Medulla oblongata (tissue), 1 donor: ENCODE measurements at regions not wholly inside any gene's neighbourhood (a gene's known extent, or its start where the extent isn't known, plus 50 kb on each side); places are given as distances from the start of the nearest gene placed in this dataset.
"Not testable (repeated sequence)": the region's sequence is repeated elsewhere in the genome, so short reads cannot be mapped to it uniquely, and the experiment has no call there.

ENCODE experiments used
- DNase-seq: peaks from one replicate; pipeline ENCODE4 v3.0.0-alpha.2; 2015; ENCODE audit errors: extremely low spot score

DNA sequence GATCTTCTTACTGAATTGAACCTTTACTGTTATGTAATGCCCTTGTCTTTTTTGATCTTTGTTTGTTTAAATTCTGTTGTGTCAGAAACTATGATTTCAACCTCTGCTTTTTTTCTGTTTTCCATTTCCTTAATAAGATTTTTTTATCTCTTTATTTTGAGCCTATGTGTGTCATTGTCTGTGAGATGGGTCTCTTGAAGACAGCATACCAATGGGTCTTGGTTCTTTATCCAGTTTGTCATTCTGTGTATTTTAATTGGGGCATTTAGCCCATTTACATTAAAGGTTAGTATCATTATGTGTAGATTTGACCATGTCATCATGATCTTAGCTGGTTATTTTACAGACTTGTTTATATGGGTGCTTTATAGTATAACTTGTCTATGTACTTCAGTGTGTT lies 1803.3 kb downstream of the SLITRK5 start:
- no peak for DNase-seq

GRCh38 chr13:89486065-89486464 lies 1814.9 kb downstream of the SLITRK5 start:
- DNase-seq = no peak

DNA sequence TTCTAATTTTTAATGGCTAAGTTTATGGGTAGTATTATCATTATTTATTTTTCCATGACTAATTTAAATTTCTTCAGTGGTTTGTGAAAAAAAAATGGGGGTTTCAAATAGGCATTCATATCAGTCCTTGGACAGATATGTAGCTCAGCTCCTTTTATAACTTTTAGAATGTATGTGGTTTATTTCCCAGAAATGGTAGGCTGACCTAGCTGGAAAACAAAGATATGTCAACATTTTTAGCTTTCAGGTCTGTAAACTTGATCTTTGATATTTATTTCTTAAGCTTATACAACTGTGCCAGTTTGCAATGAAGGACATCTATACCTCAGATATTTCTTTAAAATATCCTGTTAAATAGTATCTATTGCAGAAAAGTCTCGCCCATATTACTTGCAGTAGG lies 1815.5 kb downstream of the SLITRK5 start:
- no peak for DNase-seq

- no peak for DNase-seq
Observed at GRCh38 chr13:89490661-89491060, 1819.5 kb downstream of the SLITRK5 start.

GRCh38 chr13:89496478-89496877 lies 1825.3 kb downstream of the SLITRK5 start:
- DNase-seq = no peak

- DNase-seq = no peak
Observed at GRCh38 chr13:89497658-89498057, 1826.5 kb downstream of the SLITRK5 start.

DNA sequence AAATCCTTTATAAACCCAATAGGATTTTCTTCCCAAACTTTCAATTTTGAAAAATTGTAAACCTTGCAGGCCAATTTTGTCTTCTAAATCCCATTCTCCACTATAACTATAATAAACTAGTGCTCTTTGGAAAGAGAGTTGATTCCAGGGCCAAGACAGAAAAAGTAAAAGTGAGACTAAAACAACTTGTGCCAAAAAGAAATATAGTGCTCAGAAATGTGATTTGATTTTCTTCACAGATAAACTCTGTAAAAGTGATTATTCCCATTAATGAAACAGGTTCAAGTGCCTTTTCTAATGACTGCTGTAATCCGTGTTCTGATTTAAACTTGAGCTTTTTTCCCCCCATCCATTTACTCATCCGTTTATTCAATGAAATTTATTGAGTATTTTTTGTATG lies 1831.1 kb downstream of the SLITRK5 start:
- DNase-seq = no peak

- DNase-seq = no peak
Observed at GRCh38 chr13:89514534-89515312, 1832.8 kb upstream of the MIR17HG start.

DNA sequence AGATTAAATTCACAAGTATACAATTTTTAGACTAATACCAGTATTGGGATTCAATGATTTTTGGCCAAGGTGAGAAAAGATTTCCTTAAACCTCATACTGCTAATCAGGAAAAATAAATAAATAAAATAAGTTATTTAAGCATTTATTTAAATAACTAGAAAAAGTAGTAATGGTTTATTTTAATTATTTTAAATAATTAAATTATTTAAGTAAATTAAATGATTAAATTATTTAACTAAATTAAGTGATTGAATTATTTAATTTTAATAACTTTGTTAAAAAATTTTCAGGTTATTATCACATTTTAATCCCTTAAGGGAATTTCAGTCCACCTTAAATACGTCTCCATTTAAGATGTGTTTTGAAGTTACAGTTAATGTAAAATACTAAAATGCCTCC lies 1831.5 kb upstream of the MIR17HG start:
- no peak for DNase-seq

- no peak for DNase-seq
Observed at GRCh38 chr13:89518289-89519077, 1829.0 kb upstream of the MIR17HG start.

DNA sequence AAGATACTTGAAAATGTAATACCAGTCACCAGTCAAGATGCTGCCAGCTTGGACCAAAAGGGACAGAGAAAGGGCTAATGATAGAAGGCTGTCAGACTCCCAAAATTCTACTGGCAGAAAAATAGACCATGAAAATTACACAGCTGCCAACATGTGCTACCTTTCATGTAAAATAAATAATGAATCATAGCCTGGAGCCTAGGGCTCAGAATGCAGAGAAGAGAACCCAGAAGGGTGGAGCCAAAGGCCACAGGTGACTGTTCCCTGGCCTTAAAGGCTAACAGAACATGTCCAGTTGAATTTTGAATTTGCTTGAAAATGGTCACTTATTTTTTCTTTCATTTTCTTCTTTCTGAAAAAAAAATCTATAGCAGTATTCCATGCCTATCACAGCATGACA lies 1827.0 kb upstream of the MIR17HG start:
- no peak for DNase-seq

DNA sequence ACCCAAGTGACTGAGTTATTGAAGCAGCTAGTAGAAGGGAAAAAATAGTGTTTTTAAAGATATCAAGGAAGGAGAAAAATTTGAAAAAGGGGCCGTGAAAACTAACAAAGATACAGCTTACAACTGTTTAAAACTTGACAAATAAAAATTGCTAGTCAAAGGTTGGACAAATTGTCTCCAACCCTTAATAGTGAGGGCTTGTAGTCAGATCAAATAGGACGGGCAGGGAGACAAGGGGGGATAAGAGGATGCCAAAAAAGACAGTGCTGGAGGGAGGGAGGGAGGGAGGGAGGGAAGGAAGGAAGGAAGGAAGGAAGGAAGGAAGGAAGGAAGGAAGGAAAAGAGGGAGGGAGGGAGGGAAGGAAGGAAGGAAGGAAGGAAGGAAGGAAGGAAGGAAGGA lies 1825.8 kb upstream of the MIR17HG start:
- DNase-seq = not testable (repeated sequence)

- DNase-seq = no peak
Observed at GRCh38 chr13:89541091-89542030, 1806.1 kb upstream of the MIR17HG start.

DNA sequence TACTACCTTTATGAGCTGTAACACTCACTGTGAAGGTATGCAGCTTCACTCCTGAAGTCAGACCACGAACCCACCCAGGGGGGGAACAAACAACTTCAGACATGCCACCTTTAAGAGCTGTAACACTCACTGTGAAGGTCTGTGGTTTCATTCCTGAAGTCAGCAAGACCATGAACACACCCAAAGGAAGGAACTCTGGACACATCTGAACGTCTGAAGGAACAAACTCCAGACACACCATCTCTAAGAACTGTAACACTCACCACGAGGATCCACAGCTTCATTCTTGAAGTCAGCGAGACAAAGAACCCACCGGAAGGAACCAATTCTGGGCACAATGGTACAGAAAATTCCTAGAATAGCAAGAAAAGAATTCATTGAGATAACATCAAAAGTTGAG lies 1796.5 kb upstream of the MIR17HG start:
- no peak for DNase-seq

DNA sequence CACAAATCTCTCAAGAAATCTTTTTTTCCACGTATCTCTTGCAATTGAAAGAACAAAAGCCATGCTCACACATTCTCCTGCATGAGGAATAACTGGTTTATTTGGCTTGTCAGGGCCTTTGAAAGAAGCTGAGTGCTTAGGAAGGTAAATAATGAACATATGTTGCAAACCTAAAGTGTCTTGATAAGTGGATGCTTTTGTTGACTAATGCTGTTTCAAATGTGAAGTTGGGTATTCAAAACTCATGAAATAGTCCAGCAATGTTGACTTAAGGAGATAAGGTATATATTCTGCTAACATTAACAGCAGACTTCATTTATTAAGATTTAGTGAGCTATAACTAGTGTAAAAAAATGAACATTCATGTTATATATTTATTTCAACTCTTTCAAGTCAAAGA lies 1792.7 kb upstream of the MIR17HG start:
- no peak for DNase-seq

DNA sequence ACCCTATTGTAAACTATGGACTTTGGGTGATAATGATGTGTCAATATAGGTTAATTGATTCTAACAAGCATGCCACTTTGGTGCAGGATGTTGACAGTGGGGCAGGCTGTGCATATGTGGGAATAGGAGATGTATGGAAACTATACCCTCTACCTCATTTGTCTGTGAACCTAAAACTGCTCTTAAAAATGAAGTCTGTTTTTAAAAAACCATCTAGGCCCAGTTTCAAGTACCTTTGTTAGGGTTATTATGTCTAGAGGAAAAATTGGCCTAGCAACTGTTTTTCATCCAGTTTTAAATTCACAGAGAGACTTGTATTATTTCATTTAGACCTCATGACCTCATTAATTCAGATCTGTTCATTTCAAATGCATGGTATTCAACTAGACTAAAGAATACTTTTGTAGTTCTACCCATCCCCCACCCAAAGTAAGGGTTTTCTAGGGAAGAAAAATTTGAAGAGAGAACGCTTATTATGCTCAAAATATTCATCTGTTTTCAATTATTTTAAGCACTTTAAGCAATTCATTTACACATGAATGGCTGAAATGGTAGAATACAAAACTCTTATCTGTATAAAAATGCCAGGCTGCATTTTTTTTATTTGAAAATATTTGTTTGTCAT lies 1781.9 kb upstream of the MIR17HG start:
- peak; percentile 13 for DNase-seq

DNA sequence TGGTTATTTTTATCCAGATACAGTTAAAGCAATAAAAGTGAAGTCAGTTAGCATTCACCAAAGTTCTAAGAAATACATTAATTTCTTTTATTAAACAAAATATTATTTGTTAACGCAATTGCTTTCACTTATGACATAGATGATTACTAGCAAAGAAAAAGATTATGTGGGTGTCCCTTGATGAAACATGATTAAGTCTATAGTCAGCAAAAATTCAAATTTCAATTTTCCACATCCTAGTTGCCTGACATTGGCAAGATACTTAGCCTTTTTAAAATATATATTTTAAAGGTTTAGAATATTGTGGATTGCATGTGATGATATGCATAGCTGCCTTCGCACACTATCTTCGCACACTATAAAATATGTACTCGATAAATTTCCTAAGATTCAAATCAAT lies 1780.5 kb upstream of the MIR17HG start:
- DNase-seq = no peak

GRCh38 chr13:89568276-89568675 lies 1779.2 kb upstream of the MIR17HG start:
- DNase-seq = no peak

- DNase-seq = no peak
Observed at GRCh38 chr13:89568746-89569145, 1778.7 kb upstream of the MIR17HG start.

GRCh38 chr13:89571676-89572075 lies 1775.8 kb upstream of the MIR17HG start:
- no peak for DNase-seq

- DNase-seq = no peak
Observed at GRCh38 chr13:89574077-89574476, 1773.4 kb upstream of the MIR17HG start.

- no peak for DNase-seq
Observed at GRCh38 chr13:89577301-89577700, 1770.2 kb upstream of the MIR17HG start.
